ENCODE measurements at regions not wholly inside any gene's neighbourhood (a gene's known extent, or its start where the extent isn't known, plus 50 kb on each side); places are given as distances from the start of the nearest gene placed in this dataset.

DNA sequence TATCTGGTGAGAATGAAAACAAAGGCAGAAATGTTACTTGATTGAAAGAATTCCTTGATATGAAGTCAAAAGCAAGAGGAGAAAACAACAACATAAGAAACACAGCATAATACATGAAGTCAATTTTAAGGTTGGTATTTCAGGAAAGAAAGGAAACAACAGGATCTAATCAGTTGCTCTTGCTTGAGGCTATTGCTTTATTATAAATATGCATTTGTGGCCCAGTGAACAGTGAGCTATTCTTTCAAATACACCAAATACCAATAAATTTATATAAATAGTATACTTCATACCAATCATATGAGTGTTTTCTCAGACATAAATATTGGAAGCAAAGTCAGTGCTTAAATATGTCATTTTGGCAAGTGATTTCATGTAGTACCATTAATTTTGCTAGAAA lies 806.6 kb downstream of the NXPH1 start:
- no peak for ATAC-seq (ENCODE audit: insufficient read depth, low FRiP score)
- TF ChIP-seq, protein P1, sequence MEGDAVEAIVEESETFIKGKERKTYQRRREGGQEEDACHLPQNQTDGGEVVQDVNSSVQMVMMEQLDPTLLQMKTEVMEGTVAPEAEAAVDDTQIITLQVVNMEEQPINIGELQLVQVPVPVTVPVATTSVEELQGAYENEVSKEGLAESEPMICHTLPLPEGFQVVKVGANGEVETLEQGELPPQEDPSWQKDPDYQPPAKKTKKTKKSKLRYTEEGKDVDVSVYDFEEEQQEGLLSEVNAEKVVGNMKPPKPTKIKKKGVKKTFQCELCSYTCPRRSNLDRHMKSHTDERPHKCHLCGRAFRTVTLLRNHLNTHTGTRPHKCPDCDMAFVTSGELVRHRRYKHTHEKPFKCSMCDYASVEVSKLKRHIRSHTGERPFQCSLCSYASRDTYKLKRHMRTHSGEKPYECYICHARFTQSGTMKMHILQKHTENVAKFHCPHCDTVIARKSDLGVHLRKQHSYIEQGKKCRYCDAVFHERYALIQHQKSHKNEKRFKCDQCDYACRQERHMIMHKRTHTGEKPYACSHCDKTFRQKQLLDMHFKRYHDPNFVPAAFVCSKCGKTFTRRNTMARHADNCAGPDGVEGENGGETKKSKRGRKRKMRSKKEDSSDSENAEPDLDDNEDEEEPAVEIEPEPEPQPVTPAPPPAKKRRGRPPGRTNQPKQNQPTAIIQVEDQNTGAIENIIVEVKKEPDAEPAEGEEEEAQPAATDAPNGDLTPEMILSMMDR (IDR thresholded peaks at IDR 0.05; ENCODE audit: control extremely low read depth, extremely low read depth) = no peak
- no peaks in the 10 kb centered on the region for H3K27me3 ChIP-seq (ENCODE audit: control insufficient read depth in 3 of 3, insufficient read depth in 3 of 3, low read length in 2 of 3)
- H3K27ac ChIP-seq (ENCODE audit: low read depth in 1 of 2, low read length in 1 of 2) = no peak overlapping the region
- no peak for DNase-seq
- peaks cover 0 to 3% (median 0%) of the 10 kb centered on the region in 4 donors for H3K9me3 ChIP-seq (ENCODE audit: control insufficient read depth in 4 of 4, insufficient read depth in 3 of 4, low read length in 3 of 4)
- H3K4me1 ChIP-seq (ENCODE audit: control insufficient read depth in 5 of 5, insufficient read depth in 5 of 5, low read length in 5 of 5) = no peaks in the 10 kb centered on the region
- no peak overlapping the region for H3K4me3 ChIP-seq
- no peak overlapping the region for H3K9ac ChIP-seq (ENCODE audit: insufficient read depth in 1 of 2, low read length in 2 of 2)
- H3K36me3 ChIP-seq (ENCODE audit: control insufficient read depth in 4 of 4, insufficient read depth in 4 of 4, low read length in 4 of 4) = no peaks in the 10 kb centered on the region

DNA sequence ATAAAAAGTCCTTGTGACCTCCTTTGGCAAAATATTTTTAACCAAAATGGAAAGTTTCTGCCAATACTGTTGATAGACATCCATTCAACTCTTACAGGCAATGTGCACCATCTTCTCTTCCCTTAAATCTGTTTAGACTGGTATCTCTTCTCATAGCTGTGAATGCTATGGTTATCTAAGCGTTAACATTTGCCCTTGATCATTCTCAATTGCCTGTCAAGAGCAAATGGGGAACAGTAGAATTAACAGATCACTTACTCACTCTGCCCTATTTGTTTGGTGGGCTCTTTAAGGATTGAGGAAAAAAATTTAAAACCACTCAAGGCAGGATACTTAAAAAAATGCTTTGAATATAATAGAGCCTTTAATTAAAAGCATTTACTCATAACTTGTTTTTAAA lies 808.4 kb downstream of the NXPH1 start:
- no peaks in the 10 kb centered on the region for H3K4me1 ChIP-seq (ENCODE audit: control insufficient read depth in 5 of 5, insufficient read depth in 5 of 5, low read length in 5 of 5)
- DNase-seq (no peak), ATAC-seq (ENCODE audit: insufficient read depth, low FRiP score) (no peak)
- H3K27me3 ChIP-seq (ENCODE audit: control insufficient read depth in 3 of 3, insufficient read depth in 3 of 3, low read length in 2 of 3) = no peaks in the 10 kb centered on the region
- H3K9me3 ChIP-seq (ENCODE audit: control insufficient read depth in 4 of 4, insufficient read depth in 3 of 4, low read length in 3 of 4) = peaks cover 0 to 3% (median 0%) of the 10 kb centered on the region in 4 donors
- no peak overlapping the region for H3K27ac ChIP-seq (ENCODE audit: low read depth in 1 of 2, low read length in 1 of 2)
- no peak overlapping the region for H3K4me3 ChIP-seq
- H3K36me3 ChIP-seq (ENCODE audit: control insufficient read depth in 4 of 4, insufficient read depth in 4 of 4, low read length in 4 of 4) = no peaks in the 10 kb centered on the region
- H3K9ac ChIP-seq (ENCODE audit: insufficient read depth in 1 of 2, low read length in 2 of 2) = no peak overlapping the region
- 64% methylated on average over 1 of the region's 1 CpG for WGBS, 2 donors
- TF ChIP-seq, protein P1 (IDR thresholded peaks at IDR 0.05; ENCODE audit: control extremely low read depth, extremely low read depth) = no peak

DNA sequence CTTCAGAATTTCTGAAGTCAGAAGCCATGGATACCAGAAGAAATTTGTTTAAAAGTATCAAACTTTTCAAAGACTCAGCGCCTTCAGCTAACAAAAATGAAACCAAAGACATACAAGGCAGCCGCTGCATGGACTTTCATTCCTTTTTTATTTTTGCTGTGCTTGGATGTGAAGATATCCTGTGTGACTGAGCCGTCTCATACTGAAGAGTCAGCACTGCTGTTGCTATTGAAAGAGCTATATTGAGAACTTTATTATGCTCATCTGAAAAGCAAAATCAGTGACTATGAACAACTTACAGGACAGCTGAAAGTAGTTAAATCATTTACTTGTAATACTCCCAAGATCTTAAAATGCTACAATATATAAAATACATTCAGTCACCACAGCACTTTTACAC lies 809.2 kb downstream of the NXPH1 start:
- WGBS, 2 donors = 72 to 84% methylated on average over 3 of the region's 3 CpGs
- Histone ChIP-seq H3K9me3 (ENCODE audit: control insufficient read depth in 4 of 4, insufficient read depth in 3 of 4, low read length in 3 of 4) (peaks cover 0 to 3% (median 0%) of the 10 kb centered on the region in 4 donors), H3K4me1 (ENCODE audit: control insufficient read depth in 5 of 5, insufficient read depth in 5 of 5, low read length in 5 of 5) (no peaks in the 10 kb centered on the region), H3K27ac (ENCODE audit: low read depth in 1 of 2, low read length in 1 of 2) (no peak overlapping the region), H3K9ac (ENCODE audit: insufficient read depth in 1 of 2, low read length in 2 of 2) (no peak overlapping the region), H3K4me3 (no peak overlapping the region), H3K36me3 (ENCODE audit: control insufficient read depth in 4 of 4, insufficient read depth in 4 of 4, low read length in 4 of 4) (no peaks in the 10 kb centered on the region), H3K27me3 (ENCODE audit: control insufficient read depth in 3 of 3, insufficient read depth in 3 of 3, low read length in 2 of 3) (no peaks in the 10 kb centered on the region)
- DNase-seq (peak in 1 of 3 donors; percentile 34), ATAC-seq (ENCODE audit: insufficient read depth, low FRiP score) (no peak)
- TF ChIP-seq, protein P1 (IDR thresholded peaks at IDR 0.05; ENCODE audit: control extremely low read depth, extremely low read depth) = no peak

DNA sequence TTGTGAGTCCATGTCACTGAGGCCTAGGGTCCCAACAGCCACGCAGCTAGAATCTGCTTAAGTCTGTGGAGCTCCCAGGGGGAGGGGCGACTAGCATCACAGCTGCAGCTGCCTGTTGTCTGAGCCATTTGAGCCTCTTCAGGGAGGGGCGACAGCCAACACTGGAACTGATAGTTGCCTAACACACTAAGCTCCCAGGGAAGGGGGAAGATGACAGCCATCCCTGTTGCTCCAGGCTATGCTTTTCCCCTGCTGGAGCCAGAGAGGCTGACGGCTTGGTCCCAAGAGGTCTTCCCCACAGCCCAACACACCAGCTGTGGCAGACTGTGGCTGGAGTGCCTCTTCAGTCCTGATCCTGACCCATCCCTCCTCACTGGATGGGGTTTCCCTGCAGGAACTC lies 817.5 kb downstream of the NXPH1 start:
- H3K36me3 ChIP-seq (ENCODE audit: control insufficient read depth in 4 of 4, insufficient read depth in 4 of 4, low read length in 4 of 4) = no peaks in the 10 kb centered on the region
- TF ChIP-seq, protein P1 (IDR thresholded peaks at IDR 0.05; ENCODE audit: control extremely low read depth, extremely low read depth) = no peak
- no peaks in the 10 kb centered on the region for H3K4me1 ChIP-seq (ENCODE audit: control insufficient read depth in 5 of 5, insufficient read depth in 5 of 5, low read length in 5 of 5)
- H3K9me3 ChIP-seq (ENCODE audit: control insufficient read depth in 4 of 4, insufficient read depth in 3 of 4, low read length in 3 of 4) = peaks cover 0 to 6% (median 0%) of the 10 kb centered on the region in 4 donors
- H3K27ac ChIP-seq (ENCODE audit: low read depth in 1 of 2, low read length in 1 of 2) = no peak overlapping the region
- DNase-seq (no peak), ATAC-seq (ENCODE audit: insufficient read depth, low FRiP score) (no peak)
- H3K27me3 ChIP-seq (ENCODE audit: control insufficient read depth in 3 of 3, insufficient read depth in 3 of 3, low read length in 2 of 3) = no peaks in the 10 kb centered on the region
- WGBS, 2 donors = 81 to 86% methylated on average over 4 of the region's 4 CpGs
- no peak overlapping the region for H3K9ac ChIP-seq (ENCODE audit: insufficient read depth in 1 of 2, low read length in 2 of 2)
- no peak overlapping the region for H3K4me3 ChIP-seq
